Keratinocyte (primary cell): ENCODE measurements at regions not wholly inside any gene's neighbourhood (a gene's known extent, or its start where the extent isn't known, plus 50 kb on each side); places are given as distances from the start of the nearest gene placed in this dataset.

ENCODE experiments used
- DNase-seq: peaks from one replicate; pipeline ENCODE4 v3.0.0-alpha.2; 2011; ENCODE audit warnings: low read depth, missing footprints, low spot score
- FAIRE-seq: peaks from 2 replicates; lab custom pipeline; 2011; peaks lifted over from hg19 to GRCh38; lab: Jason Lieb, UNC
- H2AFZ ChIP-seq: 2 replicates; pipeline ENCODE4 v1.6.0; 2012; ENCODE audit warnings: low read length, control low read depth, inconsistent platforms; ENCODE audit not compliant: control insufficient read depth
- H3K27ac ChIP-seq: 2 replicates; pipeline ENCODE4 v1.5.1; 2011; ENCODE audit warnings: low read length; ENCODE audit not compliant: control insufficient read depth, insufficient read depth
- H3K27me3 ChIP-seq: 3 replicates; pipeline ENCODE4 v1.6.0; 2011; ENCODE audit warnings: low read length; ENCODE audit not compliant: control insufficient read depth, insufficient read depth; ENCODE audit errors: extremely low read depth
- H3K36me3 ChIP-seq, 2 experiments: 2 replicates in 1 of 2; 3 replicates in 1 of 2; pipeline ENCODE4 v1.5.1; 2011; ENCODE audit warnings: low read length in 2 of 2, mild to moderate bottlenecking in 1 of 2; ENCODE audit not compliant: control insufficient read depth in 2 of 2, insufficient read depth in 2 of 2; ENCODE audit errors: extremely low read depth in 1 of 2
- H3K4me1 ChIP-seq: 3 replicates; pipeline ENCODE4 v1.5.1; 2011; ENCODE audit warnings: low read length; ENCODE audit not compliant: control insufficient read depth, insufficient read depth; ENCODE audit errors: extremely low read depth
- H3K4me2 ChIP-seq: 3 replicates; pipeline ENCODE4 v1.6.0; 2011; ENCODE audit warnings: low read depth, low read length; ENCODE audit not compliant: control insufficient read depth, insufficient read depth; ENCODE audit errors: extremely low read depth
- H3K4me3 ChIP-seq, 3 experiments: fragments of 200-600 bp in 1 of 3; sonication (generic) in 1 of 3; 2 replicates in 2 of 3; 3 replicates in 1 of 3; pipeline ENCODE4 v1.5.1; 2011 to 2016; ENCODE audit warnings: low read length in 3 of 3, mild to moderate bottlenecking in 3 of 3, control low read depth in 2 of 3, inconsistent platforms in 1 of 3, low read depth in 1 of 3, mixed read lengths in 1 of 3, mixed run types in 1 of 3, moderate library complexity in 1 of 3; ENCODE audit not compliant: control insufficient read depth in 2 of 3, insufficient read depth in 2 of 3; ENCODE audit errors: extremely low read depth in 1 of 3
- H3K79me2 ChIP-seq: 2 replicates; pipeline ENCODE4 v1.6.0; 2012; ENCODE audit warnings: low read length; ENCODE audit not compliant: control insufficient read depth, insufficient read depth
- H3K9ac ChIP-seq: 3 replicates; pipeline ENCODE4 v1.6.0; 2011; ENCODE audit warnings: low read length; ENCODE audit not compliant: control insufficient read depth, insufficient read depth; ENCODE audit errors: extremely low read depth
- H3K9me1 ChIP-seq: 3 replicates; pipeline ENCODE4 v1.6.0; 2011; ENCODE audit warnings: low read length; ENCODE audit not compliant: control insufficient read depth, insufficient read depth; ENCODE audit errors: extremely low read depth
- H3K9me3 ChIP-seq: 2 replicates; pipeline ENCODE4 v1.5.1; 2012; ENCODE audit warnings: low read depth, low read length; ENCODE audit not compliant: control insufficient read depth
- H4K20me1 ChIP-seq: 3 replicates; pipeline ENCODE4 v1.6.0; 2011; ENCODE audit warnings: low read length; ENCODE audit not compliant: control insufficient read depth, insufficient read depth; ENCODE audit errors: extremely low read depth
- CTCF ChIP-seq, 3 experiments: IDR thresholded peaks in 1 of 3; conservative IDR thresholded peaks in 1 of 3; optimal IDR thresholded peaks in 1 of 3; 2 replicates in 2 of 3; 3 replicates in 1 of 3; pipeline versions ENCODE3 to v1.5.1; 2011; ENCODE audit warnings: low read length in 3 of 3, mild to moderate bottlenecking in 3 of 3, moderate library complexity in 2 of 3, control low read depth in 1 of 3, inconsistent platforms in 1 of 3; ENCODE audit not compliant: insufficient read depth in 2 of 3; ENCODE audit errors: extremely low read depth in 1 of 3
- EZH2 ChIP-seq: IDR thresholded peaks from one replicate; pipeline ENCODE4 v1.6.1; 2012; ENCODE audit warnings: inconsistent platforms, mild to moderate bottlenecking, low read length, moderate library complexity
- dilution Hi-C: fragments of 300-500 bp; cut with MboI; formaldehyde crosslinking; loops from one replicate; pipeline ENCODE4 v1.7.0; 2020; ENCODE audit warnings: low sequenced_read_pairs; ENCODE audit not compliant: extremely low pct_ligation_motif_present

GRCh38 chr18:40932862-40933261, 1022.2 kb upstream of the PIK3C3 start:
- H3K79me2 ChIP-seq = no peaks in the 10 kb centered on the region
- H3K36me3 ChIP-seq = no peaks in the 10 kb centered on the region
- H3K4me1 ChIP-seq = no peaks in the 10 kb centered on the region
- H3K9ac ChIP-seq = no peak overlapping the region
- H3K9me3 ChIP-seq = no peaks in the 10 kb centered on the region
- H3K27ac ChIP-seq = no peak overlapping the region
- no peaks in the 10 kb centered on the region for H3K9me1 ChIP-seq
- no peak overlapping the region for H3K4me3 ChIP-seq
- H3K4me2 ChIP-seq = no peak overlapping the region
- no peaks in the 10 kb centered on the region for H4K20me1 ChIP-seq
- FAIRE-seq (no peak), DNase-seq (no peak)
- H2AFZ ChIP-seq = no peak overlapping the region
- TF ChIP-seq CTCF (optimal IDR thresholded peaks at IDR 0.05 in 1 of 3, IDR thresholded peaks at IDR 0.05 in 1 of 3, conservative IDR thresholded peaks at IDR 0.05 in 1 of 3; ENCODE audit: extremely low read depth in 1 of 3, insufficient read depth in 2 of 3, low read length in 3 of 3) = no peak
- TF ChIP-seq EZH2 = no peak
- no peaks in the 10 kb centered on the region for H3K27me3 ChIP-seq
- dilution Hi-C loops = no loop called here

- Histone ChIP-seq H3K4me1 (no peaks in the 10 kb centered on the region), H3K27me3 (no peaks in the 10 kb centered on the region), H3K4me2 (no peak overlapping the region), H2AFZ (no peak overlapping the region), H3K9me1 (no peaks in the 10 kb centered on the region), H3K4me3 (no peak overlapping the region), H3K36me3 (no peaks in the 10 kb centered on the region), H3K9ac (no peak overlapping the region), H4K20me1 (no peaks in the 10 kb centered on the region), H3K9me3 (no peaks in the 10 kb centered on the region), H3K79me2 (no peaks in the 10 kb centered on the region), H3K27ac (no peak overlapping the region)
- TF ChIP-seq CTCF (optimal IDR thresholded peaks at IDR 0.05 in 1 of 3, IDR thresholded peaks at IDR 0.05 in 1 of 3, conservative IDR thresholded peaks at IDR 0.05 in 1 of 3; ENCODE audit: extremely low read depth in 1 of 3, insufficient read depth in 2 of 3, low read length in 3 of 3) (no peak), EZH2 (no peak)
- no peak for DNase-seq
- FAIRE-seq = no peak
- dilution Hi-C loops = no loop called here
Measured at GRCh38 chr18:40930211-40930882, 1024.7 kb upstream of the PIK3C3 start.
